ENCODE measurements at regions not wholly inside any gene's neighbourhood (a gene's known extent, or its start where the extent isn't known, plus 50 kb on each side); places are given as distances from the start of the nearest gene placed in this dataset.

GRCh38 chr18:24825397-24825796 lies 365.0 kb downstream of the HRH4 start:
- TF ChIP-seq PATZ1 (CRISPR knock-in tag; IDR thresholded peaks at IDR 0.05; ENCODE audit: borderline replicate concordance) (no peak), ZNF565 (CRISPR knock-in tag; conservative IDR thresholded peaks at IDR 0.05; ENCODE audit: low read depth) (no peak), TCF4 (CRISPR knock-in tag; IDR thresholded peaks at IDR 0.05; ENCODE audit: borderline replicate concordance) (no peak), CREB5 (CRISPR knock-in tag; IDR thresholded peaks at IDR 0.05; ENCODE audit: low read depth) (no peak), ESRRG (CRISPR knock-in tag; IDR thresholded peaks at IDR 0.05) (no peak), POU6F1 (CRISPR knock-in tag; IDR thresholded peaks at IDR 0.05; ENCODE audit: borderline replicate concordance, low read depth) (no peak), BACH2 (CRISPR knock-in tag; IDR thresholded peaks at IDR 0.05; ENCODE audit: borderline replicate concordance) (no peak), ZNF8 (CRISPR knock-in tag; IDR thresholded peaks at IDR 0.05) (no peak), CSRNP3 (CRISPR knock-in tag; IDR thresholded peaks at IDR 0.05) (no peak), ZC3H10 (CRISPR knock-in tag; IDR thresholded peaks at IDR 0.05) (no peak), TSHZ2 (CRISPR knock-in tag; IDR thresholded peaks at IDR 0.05) (no peak), TOX (CRISPR knock-in tag; IDR thresholded peaks at IDR 0.05; ENCODE audit: borderline replicate concordance) (no peak)
- no peak for ATAC-seq

- no peak for TF ChIP-seq OSR1 (CRISPR knock-in tag; IDR thresholded peaks at IDR 0.05)
- TF ChIP-seq RARB (CRISPR knock-in tag; IDR thresholded peaks at IDR 0.05): no peak
- no peak for TF ChIP-seq CREB5 (CRISPR knock-in tag; IDR thresholded peaks at IDR 0.05; ENCODE audit: low read depth)
- TF ChIP-seq TSHZ2 (CRISPR knock-in tag; IDR thresholded peaks at IDR 0.05): no peak
- TF ChIP-seq ISL1 (CRISPR knock-in tag; IDR thresholded peaks at IDR 0.05): no peak
- TF ChIP-seq PATZ1 (CRISPR knock-in tag; IDR thresholded peaks at IDR 0.05; ENCODE audit: borderline replicate concordance): no peak
- TF ChIP-seq ESRRG (CRISPR knock-in tag; IDR thresholded peaks at IDR 0.05): no peak
- TF ChIP-seq ZNF565 (CRISPR knock-in tag; conservative IDR thresholded peaks at IDR 0.05; ENCODE audit: low read depth): no peak
- no peak for TF ChIP-seq TCF4 (CRISPR knock-in tag; IDR thresholded peaks at IDR 0.05; ENCODE audit: borderline replicate concordance)
- TF ChIP-seq SNAI2 (CRISPR knock-in tag; IDR thresholded peaks at IDR 0.05): no peak
- TF ChIP-seq BACH2 (CRISPR knock-in tag; IDR thresholded peaks at IDR 0.05; ENCODE audit: borderline replicate concordance): no peak
- TF ChIP-seq ZNF70 (CRISPR knock-in tag; IDR thresholded peaks at IDR 0.05): no peak
- TF ChIP-seq TOX (CRISPR knock-in tag; IDR thresholded peaks at IDR 0.05; ENCODE audit: borderline replicate concordance): no peak
- no peak for ATAC-seq
Measured at GRCh38 chr18:24826605-24827004, 366.2 kb downstream of the HRH4 start.

Measured in SK-N-SH treated with all-trans-retinoic acid at 6 μM for 48 hours (cell line).